ENCODE measurements at regions not wholly inside any gene's neighbourhood (a gene's known extent, or its start where the extent isn't known, plus 50 kb on each side); places are given as distances from the start of the nearest gene placed in this dataset.

DNA sequence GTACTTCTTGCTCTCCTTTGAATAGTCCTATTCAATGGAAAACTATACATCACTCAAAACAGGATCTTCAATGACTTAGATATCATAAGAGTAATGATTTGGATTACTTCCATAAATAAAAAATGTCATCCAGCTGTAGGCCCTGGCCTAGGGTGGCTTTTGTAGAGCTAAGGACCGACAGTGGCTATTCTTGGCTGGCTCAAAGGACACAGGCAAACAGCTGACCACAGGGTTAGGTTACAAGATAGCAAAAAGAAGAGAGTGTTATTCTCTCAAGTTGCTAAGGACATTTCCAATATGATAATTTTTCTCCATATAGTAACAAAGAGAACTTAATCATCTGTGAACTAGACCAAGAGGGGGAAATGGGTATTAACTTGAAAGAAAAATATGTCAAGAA is 495.1 kb downstream of the PLPP3 start:
- TF ChIP-seq, protein P1, sequence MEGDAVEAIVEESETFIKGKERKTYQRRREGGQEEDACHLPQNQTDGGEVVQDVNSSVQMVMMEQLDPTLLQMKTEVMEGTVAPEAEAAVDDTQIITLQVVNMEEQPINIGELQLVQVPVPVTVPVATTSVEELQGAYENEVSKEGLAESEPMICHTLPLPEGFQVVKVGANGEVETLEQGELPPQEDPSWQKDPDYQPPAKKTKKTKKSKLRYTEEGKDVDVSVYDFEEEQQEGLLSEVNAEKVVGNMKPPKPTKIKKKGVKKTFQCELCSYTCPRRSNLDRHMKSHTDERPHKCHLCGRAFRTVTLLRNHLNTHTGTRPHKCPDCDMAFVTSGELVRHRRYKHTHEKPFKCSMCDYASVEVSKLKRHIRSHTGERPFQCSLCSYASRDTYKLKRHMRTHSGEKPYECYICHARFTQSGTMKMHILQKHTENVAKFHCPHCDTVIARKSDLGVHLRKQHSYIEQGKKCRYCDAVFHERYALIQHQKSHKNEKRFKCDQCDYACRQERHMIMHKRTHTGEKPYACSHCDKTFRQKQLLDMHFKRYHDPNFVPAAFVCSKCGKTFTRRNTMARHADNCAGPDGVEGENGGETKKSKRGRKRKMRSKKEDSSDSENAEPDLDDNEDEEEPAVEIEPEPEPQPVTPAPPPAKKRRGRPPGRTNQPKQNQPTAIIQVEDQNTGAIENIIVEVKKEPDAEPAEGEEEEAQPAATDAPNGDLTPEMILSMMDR (IDR thresholded peaks at IDR 0.05; ENCODE audit: insufficient read depth, low read depth, low read length, missing control alignments): no peak
- DNase-seq (ENCODE audit: low read depth): no peak
- no peak overlapping the region for H3K4me3 ChIP-seq (ENCODE audit: low read depth, low read length)

DNA sequence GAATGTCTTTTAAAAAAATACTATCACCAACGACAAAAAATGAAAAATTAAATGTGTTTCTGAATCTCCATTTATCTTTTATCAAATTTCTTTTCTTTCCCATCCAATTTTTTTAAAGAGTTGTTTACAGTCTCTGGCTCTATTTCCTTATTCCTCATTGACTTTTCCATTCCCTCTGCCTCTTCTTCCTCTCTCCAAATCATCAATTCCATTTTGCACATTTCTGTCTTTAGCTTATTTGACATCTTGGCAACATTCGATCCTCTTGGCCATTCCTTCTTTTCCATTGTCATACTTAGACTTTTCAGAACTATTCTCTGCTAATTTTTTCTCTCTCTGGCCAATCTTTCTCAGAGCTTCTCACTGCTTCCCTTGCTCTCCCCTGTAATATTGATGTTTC is 497.6 kb downstream of the PLPP3 start:
- TF ChIP-seq, protein P1 (IDR thresholded peaks at IDR 0.05; ENCODE audit: insufficient read depth, low read depth, low read length, missing control alignments): no peak
- H3K4me3 ChIP-seq (ENCODE audit: low read depth, low read length): no peak overlapping the region
- no peak for DNase-seq (ENCODE audit: low read depth)

DNA sequence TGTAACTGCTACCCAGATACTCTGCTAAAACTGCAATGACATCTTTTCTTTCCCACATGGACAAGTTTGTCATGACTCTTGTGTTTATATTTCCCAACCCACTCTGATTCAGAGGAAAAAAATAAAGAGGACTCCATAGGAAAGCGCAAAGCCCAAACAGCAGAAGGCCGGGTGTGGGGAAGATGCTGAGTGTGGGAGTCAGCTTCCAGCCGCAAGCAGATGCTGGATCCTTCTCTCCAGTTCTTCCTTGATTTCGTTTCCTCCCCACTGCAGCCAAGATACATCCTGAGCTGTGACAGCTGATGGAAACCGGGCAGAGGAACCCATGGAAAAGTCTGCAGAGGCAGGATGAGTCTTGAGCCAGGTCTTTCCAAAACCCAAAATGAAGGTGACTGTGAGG is 498.2 kb downstream of the PLPP3 start:
- DNase-seq (ENCODE audit: low read depth): no peak
- TF ChIP-seq, protein P1 (IDR thresholded peaks at IDR 0.05; ENCODE audit: insufficient read depth, low read depth, low read length, missing control alignments): no peak
- H3K4me3 ChIP-seq (ENCODE audit: low read depth, low read length): no peak overlapping the region

DNA sequence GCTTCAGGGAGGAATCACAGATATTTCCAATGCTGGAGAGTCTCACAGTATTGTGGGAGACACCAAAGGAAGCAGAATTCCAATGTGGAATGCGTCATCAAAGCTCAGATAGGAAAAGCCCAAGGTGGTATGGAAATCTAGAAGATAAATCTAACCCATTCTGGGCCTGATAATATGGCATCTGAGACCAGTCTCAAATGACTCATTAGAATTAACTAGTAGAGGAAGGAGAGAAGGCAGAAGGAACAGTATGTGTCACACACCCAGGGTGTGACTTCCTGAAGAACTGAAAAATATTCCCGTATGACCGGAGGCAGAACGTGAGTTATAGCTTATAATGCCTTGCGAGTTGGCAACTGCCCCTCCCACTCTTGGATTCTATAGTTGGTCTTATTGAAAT is 499.2 kb downstream of the PLPP3 start:
- H3K4me3 ChIP-seq (ENCODE audit: low read depth, low read length): no peak overlapping the region
- TF ChIP-seq, protein P1 (IDR thresholded peaks at IDR 0.05; ENCODE audit: insufficient read depth, low read depth, low read length, missing control alignments): no peak
- DNase-seq (ENCODE audit: low read depth): no peak

DNA sequence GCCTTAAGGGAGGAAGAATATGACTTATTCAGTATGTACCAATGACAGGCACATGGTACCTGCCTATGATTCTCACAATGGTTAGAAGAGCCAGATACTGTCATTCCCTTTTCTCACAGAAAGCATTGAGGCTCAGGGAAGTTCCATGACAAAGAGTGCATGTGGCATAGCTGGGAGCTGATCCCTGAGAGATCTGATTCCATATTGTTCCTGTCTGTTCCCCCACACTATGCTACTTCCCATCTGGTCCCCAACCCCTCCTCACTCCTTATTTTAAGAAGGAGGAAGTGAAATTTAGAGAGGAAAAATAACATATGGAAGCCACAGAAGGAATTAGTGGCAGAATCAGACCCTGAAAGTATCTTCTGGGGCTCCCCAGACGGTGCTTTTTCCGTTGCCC is 500.0 kb downstream of the PLPP3 start:
- no peak overlapping the region for H3K4me3 ChIP-seq (ENCODE audit: low read depth, low read length)
- TF ChIP-seq, protein P1 (IDR thresholded peaks at IDR 0.05; ENCODE audit: insufficient read depth, low read depth, low read length, missing control alignments): no peak
- DNase-seq (ENCODE audit: low read depth): no peak

DNA sequence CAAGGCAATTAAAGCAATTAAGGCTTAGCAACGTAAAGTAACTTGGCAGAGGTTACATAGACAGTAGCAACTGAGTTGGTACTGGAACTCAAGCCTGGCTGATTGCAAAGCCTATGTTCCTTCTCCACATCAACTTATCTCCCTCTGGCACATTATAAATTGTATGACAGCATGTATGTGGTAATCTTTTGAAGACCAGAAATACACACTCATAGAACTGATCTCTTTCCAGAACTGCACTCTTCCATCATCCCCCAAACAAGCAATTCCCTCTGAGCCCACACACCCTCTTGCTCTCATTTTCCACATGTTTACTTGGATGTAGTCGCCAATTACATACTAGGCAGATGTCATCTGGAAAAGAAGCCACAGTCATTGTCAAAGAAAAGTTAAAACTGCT is 502.2 kb downstream of the PLPP3 start:
- no peak for DNase-seq (ENCODE audit: low read depth)
- TF ChIP-seq, protein P1 (IDR thresholded peaks at IDR 0.05; ENCODE audit: insufficient read depth, low read depth, low read length, missing control alignments): no peak
- no peak overlapping the region for H3K4me3 ChIP-seq (ENCODE audit: low read depth, low read length)

DNA sequence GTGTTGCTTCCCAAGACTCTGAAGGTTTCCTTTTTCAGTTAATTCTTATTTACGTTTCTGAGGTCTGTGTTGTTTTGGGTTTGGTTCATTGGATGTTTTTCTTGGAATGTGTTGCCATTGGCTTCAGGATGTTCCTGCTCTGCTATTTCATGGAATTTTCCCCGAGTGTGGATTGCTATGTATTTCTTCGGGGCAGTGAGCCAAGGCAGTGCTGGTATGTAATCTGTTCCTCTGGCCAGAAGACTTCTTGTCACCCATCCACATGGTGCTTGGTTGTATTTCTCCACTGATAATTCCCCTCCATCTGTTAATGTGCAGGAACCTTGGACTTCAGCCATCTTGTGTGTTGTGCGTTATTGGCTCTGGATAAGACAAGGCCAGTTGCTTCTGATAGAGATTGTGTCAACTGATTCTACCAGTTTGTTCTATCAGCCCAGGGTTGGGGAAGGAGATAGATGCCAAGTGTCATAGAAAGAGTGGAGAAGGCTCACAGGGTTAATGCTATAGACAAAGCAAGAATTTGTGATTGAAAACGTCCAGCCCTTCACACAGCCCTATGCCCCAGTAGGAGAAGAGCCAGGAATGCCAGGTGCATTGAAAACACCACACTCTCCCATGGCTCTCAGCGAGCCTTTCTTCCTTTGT is 505.2 kb downstream of the PLPP3 start:
- TF ChIP-seq, protein P1 (IDR thresholded peaks at IDR 0.05; ENCODE audit: insufficient read depth, low read depth, low read length, missing control alignments): no peak
- no peak for DNase-seq (ENCODE audit: low read depth)
- H3K4me3 ChIP-seq (ENCODE audit: low read depth, low read length): no peak overlapping the region
